ENCODE measurements at regions not wholly inside any gene's neighbourhood (a gene's known extent, or its start where the extent isn't known, plus 50 kb on each side); places are given as distances from the start of the nearest gene placed in this dataset.

GRCh38 chr11:19597206-19597605 is 115.4 kb upstream of the NAV2 start:
- TF ChIP-seq POLR2A (IDR thresholded peaks at IDR 0.05) (no peak), CTCF (IDR thresholded peaks at IDR 0.05) (no peak)

All from esophagus squamous epithelium (tissue), 4 donors.